IMR-90 (cell line): ENCODE measurements at regions not wholly inside any gene's neighbourhood (a gene's known extent, or its start where the extent isn't known, plus 50 kb on each side); places are given as distances from the start of the nearest gene placed in this dataset.

Experiments
- ATAC-seq: fragments of 200-7000 bp; cut with Tn5 transposase; 2 replicates; pipeline ENCODE4 v1.9.1; 2020; ENCODE audit warnings: low read depth, mild to moderate bottlenecking, moderate library complexity
- BruUV-seq: library from RNA; stranded (reverse); fragments of 400-500 nt; replicated peaks from 2 replicates; lab custom pipeline; 2021; lab: Mats Ljungman, UMichigan
- CTCF ChIA-PET: fragments of 300-600 bp; formaldehyde crosslinking; extraction: SDS; loops from one replicate; lab custom pipeline; 2021; ENCODE audit warnings: antibody characterized with exemption; lab: Yijun Ruan, JAX
- POLR2A ChIA-PET: fragments of 300-600 bp; sonication (Branson Sonifier 250); formaldehyde crosslinking; loops from one replicate; lab custom pipeline; 2022; ENCODE audit warnings: antibody characterized with exemption; ENCODE audit not compliant: unreplicated experiment; lab: Charles Lee
- DNase-seq: peaks from one replicate; pipeline ENCODE4 v3.0.0; 2013
- H2AFZ ChIP-seq: replicated peaks from 2 replicates; pipeline ENCODE3; 2013; ENCODE audit warnings: low read length, mild to moderate bottlenecking; ENCODE audit not compliant: poor library complexity
- H2AK5ac ChIP-seq: 2 replicates; pipeline ENCODE4 v1.6.1; 2013; ENCODE audit warnings: low read depth, low read length, inconsistent platforms
- H2AK9ac ChIP-seq: replicated peaks from 2 replicates; pipeline ENCODE3; 2013; ENCODE audit warnings: mild to moderate bottlenecking, low read depth, low read length, moderate library complexity; ENCODE audit not compliant: poor library complexity
- H2BK120ac ChIP-seq: 2 replicates; pipeline ENCODE4 v1.6.1; 2013; ENCODE audit warnings: low read depth, low read length, inconsistent platforms
- H2BK15ac ChIP-seq: 3 replicates; pipeline ENCODE4 v1.6.1; 2013; ENCODE audit warnings: low read depth, low read length, inconsistent platforms
- H2BK20ac ChIP-seq: 2 replicates; pipeline ENCODE4 v1.6.1; 2013; ENCODE audit warnings: low read depth, mild to moderate bottlenecking, inconsistent platforms, low read length, moderate library complexity
- H2BK5ac ChIP-seq: 2 replicates; pipeline ENCODE4 v1.6.1; 2013; ENCODE audit warnings: mild to moderate bottlenecking, low read depth, low read length, inconsistent platforms; ENCODE audit not compliant: poor library complexity, severe bottlenecking
- H3K14ac ChIP-seq: replicated peaks from 2 replicates; pipeline ENCODE4 v1.6.1; 2013; ENCODE audit warnings: low read depth, low read length, inconsistent platforms
- H3K18ac ChIP-seq: 2 replicates; pipeline ENCODE4 v1.6.1; 2013; ENCODE audit warnings: low read depth, low read length, control low read depth
- H3K23ac ChIP-seq: 2 replicates; pipeline ENCODE4 v1.6.1; 2013; ENCODE audit warnings: low read depth, low read length, inconsistent platforms
- H3K27ac ChIP-seq: 2 replicates; pipeline ENCODE4 v1.5.1; 2013; ENCODE audit warnings: mild to moderate bottlenecking, control low read depth, low read length; ENCODE audit not compliant: insufficient read depth
- H3K27me3 ChIP-seq: 2 replicates; pipeline ENCODE4 v1.6.1; 2013; ENCODE audit warnings: low read length; ENCODE audit not compliant: control insufficient read depth, insufficient read depth
- H3K36me3 ChIP-seq: 2 replicates; pipeline ENCODE4 v1.6.1; 2013; ENCODE audit warnings: low read length, mixed read lengths; ENCODE audit not compliant: control insufficient read depth, insufficient read depth
- H3K4ac ChIP-seq: 2 replicates; pipeline ENCODE4 v1.6.1; 2013; ENCODE audit warnings: low read depth, low read length, inconsistent platforms
- H3K4me1 ChIP-seq: 2 replicates; pipeline ENCODE4 v1.6.1; 2013; ENCODE audit warnings: low read length, mixed read lengths; ENCODE audit not compliant: control insufficient read depth, insufficient read depth
- H3K4me2 ChIP-seq: 2 replicates; pipeline ENCODE4 v1.6.1; 2013; ENCODE audit warnings: low read depth, mild to moderate bottlenecking, control low read depth, low read length, moderate library complexity
- H3K4me3 ChIP-seq: 2 replicates; pipeline ENCODE4 v1.5.1; 2013; ENCODE audit warnings: low read depth, mild to moderate bottlenecking, control low read depth, low read length, moderate library complexity; ENCODE audit not compliant: insufficient read depth
- H3K56ac ChIP-seq: 2 replicates; pipeline ENCODE4 v1.6.1; 2013; ENCODE audit warnings: low read length, inconsistent platforms; ENCODE audit not compliant: insufficient read depth; ENCODE audit errors: extremely low read depth
- H3K79me1 ChIP-seq, 2 experiments: 2 replicates each; pipeline ENCODE4 v1.6.1; 2013; ENCODE audit warnings: low read length in 2 of 2, inconsistent platforms in 1 of 2, low read depth in 1 of 2
- H3K9ac ChIP-seq: 2 replicates; pipeline ENCODE4 v1.6.1; 2013; ENCODE audit warnings: low read depth, low read length, control low read depth
- H3K9me1 ChIP-seq: 2 replicates; pipeline ENCODE4 v1.6.1; 2013; ENCODE audit warnings: low read length, inconsistent platforms; ENCODE audit not compliant: insufficient read depth
- H3K9me3 ChIP-seq: 2 replicates; pipeline ENCODE4 v1.6.1; 2013; ENCODE audit warnings: low read length; ENCODE audit not compliant: control insufficient read depth, insufficient read depth
- H4K20me1 ChIP-seq: 2 replicates; pipeline ENCODE4 v1.6.1; 2013; ENCODE audit warnings: low read length, inconsistent platforms; ENCODE audit not compliant: insufficient read depth
- H4K5ac ChIP-seq: 2 replicates; pipeline ENCODE4 v1.6.1; 2013; ENCODE audit warnings: mild to moderate bottlenecking, low read depth, low read length, control low read depth
- H4K8ac ChIP-seq, 2 experiments: 2 replicates each; pipeline ENCODE4 v1.6.1; 2013; ENCODE audit warnings: low read depth in 2 of 2, low read length in 2 of 2, control low read depth in 1 of 2, inconsistent platforms in 1 of 2
- H4K91ac ChIP-seq: 2 replicates; pipeline ENCODE4 v1.6.1; 2013; ENCODE audit warnings: low read depth, low read length, inconsistent platforms; ENCODE audit not compliant: insufficient read depth
- BHLHE40 ChIP-seq: fragments of 150-350 bp; IDR thresholded peaks from 2 replicates; pipeline ENCODE4 v1.6.1; 2016; ENCODE audit warnings: mild to moderate bottlenecking, low read depth, low read length
- CEBPB ChIP-seq: IDR thresholded peaks from 2 replicates; pipeline ENCODE4 v1.6.1; 2012; ENCODE audit warnings: low read depth, low read length, improper control_type of control experiment
- CHD1 ChIP-seq: IDR thresholded peaks from 2 replicates; pipeline ENCODE4 v1.6.1; 2012; ENCODE audit warnings: low read depth, low read length, improper control_type of control experiment
- FOS ChIP-seq: fragments of 150-350 bp; IDR thresholded peaks from 2 replicates; pipeline ENCODE4 v1.6.1; 2016; ENCODE audit warnings: low read depth, low read length
- MAFK ChIP-seq: IDR thresholded peaks from 2 replicates; pipeline ENCODE4 v1.6.1; 2012; ENCODE audit warnings: low read depth, low read length, improper control_type of control experiment
- MXI1 ChIP-seq: IDR thresholded peaks from 2 replicates; pipeline ENCODE4 v1.6.1; 2012; ENCODE audit warnings: low read depth, mild to moderate bottlenecking, low read length, moderate library complexity, borderline replicate concordance
- NFE2L2 ChIP-seq: fragments of 150-350 bp; IDR thresholded peaks from 2 replicates; pipeline ENCODE4 v1.6.1; 2016; ENCODE audit warnings: low read depth, mild to moderate bottlenecking, low read length
- POLR2A ChIP-seq: IDR thresholded peaks from 2 replicates; pipeline ENCODE4 v1.6.1; 2012; ENCODE audit warnings: mild to moderate bottlenecking, low read depth, low read length
- RAD21 ChIP-seq: IDR thresholded peaks from 2 replicates; pipeline ENCODE4 v1.6.1; 2012; ENCODE audit warnings: low read length, improper control_type of control experiment
- RCOR1 ChIP-seq: IDR thresholded peaks from 2 replicates; pipeline ENCODE4 v1.6.1; 2012; ENCODE audit warnings: mild to moderate bottlenecking, low read length, improper control_type of control experiment; ENCODE audit not compliant: insufficient replicate concordance
- SMC3 ChIP-seq: fragments of 150-350 bp; IDR thresholded peaks from 2 replicates; pipeline ENCODE4 v1.6.1; 2016; ENCODE audit warnings: low read depth, mild to moderate bottlenecking, antibody characterized with exemption, low read length, moderate library complexity
- USF2 ChIP-seq: fragments of 150-350 bp; IDR thresholded peaks from 2 replicates; pipeline ENCODE4 v1.6.1; 2017; ENCODE audit warnings: mild to moderate bottlenecking, antibody characterized with exemption, low read length, low read depth
- WGBS, 2 experiments: methylation state at CpG; one replicate each; pipeline versions ENCODE4 v1.1.5 to v1.1.7; 2013; ENCODE audit warnings: missing lambda C conversion rate in 2 of 2; ENCODE audit not compliant: insufficient read length in 1 of 2; ENCODE audit errors: extremely low coverage in 2 of 2; 5-methylcytosine and 5-hydroxymethylcytosine counted together
- dilution Hi-C: fragments of 300-500 bp; cut with HindIII; formaldehyde crosslinking; loops from one replicate; pipeline ENCODE4 v1.14.3; 2018; ENCODE audit warnings: low sequenced_read_pairs; ENCODE audit not compliant: unreplicated experiment
- in situ Hi-C: fragments of 300-500 bp; cut with MboI; formaldehyde crosslinking; loops from 3 replicates; pipeline ENCODE4 v1.14.3; 2019; ENCODE audit warnings: low sequenced_read_pairs, inconsistent platforms, mixed read lengths
- intact Hi-C: fragments of 100-400 bp; cut with micrococcal nuclease; formaldehyde crosslinking; loops from 2 replicates; pipeline ENCODE4 v1.10.0; 2022

- Histone ChIP-seq H4K20me1 (no peaks in the 10 kb centered on the region), H3K18ac (peak overlapping the region; percentile 52), H3K9me3 (peaks cover 2% of the 10 kb centered on the region), H3K79me1 (peaks cover 22 to 60% of the 10 kb centered on the region in 2 experiments), H2BK5ac (peak overlapping the region; percentile 95), H3K4me3 (no peak overlapping the region), H2BK20ac (peak overlapping the region; percentile 85), H3K4me2 (no peak overlapping the region), H2BK15ac (peak overlapping the region; percentile 71; the same call in 2 of the 3 replicates), H3K14ac (peak overlapping the region; percentile 78), H2AK5ac (peak overlapping the region; percentile 80), H4K8ac (peak overlapping the region; percentile 63 to 93), H2BK120ac (peak overlapping the region; percentile 100), H3K4me1 (peaks cover 30% of the 10 kb centered on the region), H2AFZ (no peak overlapping the region), H3K9ac (peak overlapping the region; percentile 20; the same call in 1 of the 2 replicates), H4K5ac (peak overlapping the region; percentile 74), H3K27me3 (no peaks in the 10 kb centered on the region), H4K91ac (peak overlapping the region; percentile 94), H3K9me1 (peaks cover 47% of the 10 kb centered on the region), H2AK9ac (peak overlapping the region; percentile 32), H3K36me3 (no peaks in the 10 kb centered on the region), H3K27ac (peak overlapping the region; percentile 85), H3K4ac (peak overlapping the region; percentile 88), H3K56ac (peak overlapping the region; percentile 34), H3K23ac (peak overlapping the region; percentile 29)
- ATAC-seq (no peak), DNase-seq (peak; percentile 70)
- POLR2A ChIA-PET = interaction anchor here (1.0 to 1.3 kb wide), 2 partner anchors 37 to 153 kb away, joined by 3 to 4 read pairs; no protein-coding TSS in a partner anchor
- in situ Hi-C loops (loop anchor here (5.0 to 10.0 kb wide), 3 partner anchors 90 to 318 kb away; no protein-coding TSS in a partner anchor), dilution Hi-C loops (no loop called here), intact Hi-C loops (no loop called here)
- CTCF ChIA-PET = interaction anchor here (1.1 to 1.2 kb wide), 2 partner anchors 41 to 140 kb away, joined by 3 read pairs; no protein-coding TSS in a partner anchor
- TF ChIP-seq USF2 (no peak), CHD1 (no peak), SMC3 (peak; percentile 16; the same call in 1 of the 2 replicates), POLR2A (no peak), CEBPB (peak; percentile 92), FOS (peak; percentile 97), NFE2L2 (no peak), BHLHE40 (peak; percentile 37; the same call in 1 of the 2 replicates), MAFK (no peak), RAD21 (no peak), MXI1 (no peak), RCOR1 (no peak)
- WGBS, 2 experiments = 44% methylated on average over 8 of the region's 8 CpGs; no CpG with 5 or more reads in 1 of the 2 experiments
- no TSS peak for BruUV-seq
These were observed 117.7 kb upstream of the FOXF1 start for GRCh38 chr16:86392436-86393152.
